HCT116 (cell line): ENCODE measurements at regions not wholly inside any gene's neighbourhood (a gene's known extent, or its start where the extent isn't known, plus 50 kb on each side); places are given as distances from the start of the nearest gene placed in this dataset.

ENCODE experiments used
- CEBPB ChIP-seq: IDR thresholded peaks from 2 replicates; pipeline ENCODE4 v1.6.1; 2012; ENCODE audit warnings: low read depth
- ELF1 ChIP-seq: IDR thresholded peaks from 2 replicates; pipeline ENCODE4 v1.6.1; 2012; ENCODE audit warnings: low read depth, borderline replicate concordance
- EZH2 ChIP-seq: fragments of 200-600 bp; sonication (generic); IDR thresholded peaks from 2 replicates; pipeline ENCODE4 v1.6.1; 2017; ENCODE audit warnings: antibody characterized with exemption, mixed run types
- EZH2phosphoT487 ChIP-seq: fragments of 200-600 bp; IDR thresholded peaks from 2 replicates; pipeline ENCODE4 v1.6.1; 2018; ENCODE audit warnings: antibody characterized with exemption, borderline replicate concordance
- POLR2A ChIP-seq: IDR thresholded peaks from 2 replicates; pipeline ENCODE4 v1.7.0; 2011; ENCODE audit warnings: borderline replicate concordance; ENCODE audit not compliant: insufficient read depth, insufficient read length; ENCODE audit errors: extremely low read depth
- POLR2AphosphoS5 ChIP-seq: IDR thresholded peaks from 2 replicates; pipeline ENCODE4 v1.6.1; 2011; ENCODE audit warnings: mild to moderate bottlenecking, low read depth, low read length, moderate library complexity
- REST ChIP-seq: IDR thresholded peaks from 2 replicates; pipeline ENCODE4 v1.6.1; 2012; ENCODE audit warnings: low read depth
- SP1 ChIP-seq: IDR thresholded peaks from 2 replicates; pipeline ENCODE4 v1.6.1; 2012; ENCODE audit warnings: low read depth
- TF ChIP-seq, protein P1 (sequence below), 3 experiments: fragments of 200-600 bp in 1 of 3; sonication (generic) in 1 of 3; IDR thresholded peaks in 2 of 3; conservative IDR thresholded peaks in 1 of 3; 2 replicates each; pipeline ENCODE4 v1.5.1; 2012 to 2017; ENCODE audit warnings: low read depth in 2 of 3, low read length in 2 of 3, antibody characterized with exemption in 1 of 3, borderline replicate concordance in 1 of 3, control low read depth in 1 of 3, mild to moderate bottlenecking in 1 of 3, mixed read lengths in 1 of 3, mixed run types in 1 of 3, moderate library complexity in 1 of 3; ENCODE audit not compliant: insufficient read depth in 1 of 3
- TF ChIP-seq, protein P2 (sequence below): IDR thresholded peaks from 2 replicates; pipeline ENCODE4 v1.6.1; 2012

DNA sequence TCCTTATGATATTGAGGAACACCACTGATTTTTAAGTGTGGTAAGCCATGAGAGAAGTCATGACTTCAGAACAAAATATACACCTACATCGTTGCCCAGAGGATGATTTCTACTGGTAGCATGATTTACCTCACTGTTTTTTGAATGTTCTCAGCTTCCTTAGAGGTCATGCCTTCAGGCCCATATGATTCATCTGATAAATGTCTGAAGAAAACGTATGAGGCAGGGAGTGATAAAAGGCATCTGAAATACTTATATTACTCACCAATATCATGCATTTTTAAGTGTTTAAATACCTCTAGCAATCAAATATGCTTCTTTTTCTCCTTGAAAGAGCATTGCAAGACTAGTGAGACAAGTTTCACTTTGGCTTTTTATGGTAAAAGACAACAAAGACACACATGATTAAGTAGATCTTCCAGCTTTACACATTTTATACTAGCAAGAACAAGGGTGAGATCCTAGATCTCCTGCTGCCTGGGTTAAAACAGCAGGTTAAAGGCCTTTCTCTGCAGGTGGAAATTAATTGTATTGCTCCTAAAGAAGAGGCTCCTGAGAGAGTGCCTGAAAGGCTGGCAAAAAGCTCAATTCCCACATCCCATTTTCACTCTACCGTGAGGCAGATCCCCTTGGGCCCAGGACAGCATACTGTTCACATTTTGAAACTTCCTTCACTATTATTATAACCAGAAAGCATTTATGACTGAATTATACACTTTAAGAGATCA, 432.4 kb downstream of the SLITRK1 start:
- TF ChIP-seq POLR2A (no peak), SP1 (no peak), REST (no peak), CEBPB (no peak), EZH2 (no peak), ELF1 (no peak), EZH2phosphoT487 (no peak), POLR2AphosphoS5 (no peak)
- TF ChIP-seq, protein P1, sequence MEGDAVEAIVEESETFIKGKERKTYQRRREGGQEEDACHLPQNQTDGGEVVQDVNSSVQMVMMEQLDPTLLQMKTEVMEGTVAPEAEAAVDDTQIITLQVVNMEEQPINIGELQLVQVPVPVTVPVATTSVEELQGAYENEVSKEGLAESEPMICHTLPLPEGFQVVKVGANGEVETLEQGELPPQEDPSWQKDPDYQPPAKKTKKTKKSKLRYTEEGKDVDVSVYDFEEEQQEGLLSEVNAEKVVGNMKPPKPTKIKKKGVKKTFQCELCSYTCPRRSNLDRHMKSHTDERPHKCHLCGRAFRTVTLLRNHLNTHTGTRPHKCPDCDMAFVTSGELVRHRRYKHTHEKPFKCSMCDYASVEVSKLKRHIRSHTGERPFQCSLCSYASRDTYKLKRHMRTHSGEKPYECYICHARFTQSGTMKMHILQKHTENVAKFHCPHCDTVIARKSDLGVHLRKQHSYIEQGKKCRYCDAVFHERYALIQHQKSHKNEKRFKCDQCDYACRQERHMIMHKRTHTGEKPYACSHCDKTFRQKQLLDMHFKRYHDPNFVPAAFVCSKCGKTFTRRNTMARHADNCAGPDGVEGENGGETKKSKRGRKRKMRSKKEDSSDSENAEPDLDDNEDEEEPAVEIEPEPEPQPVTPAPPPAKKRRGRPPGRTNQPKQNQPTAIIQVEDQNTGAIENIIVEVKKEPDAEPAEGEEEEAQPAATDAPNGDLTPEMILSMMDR (IDR thresholded peaks at IDR 0.05 in 2 of 3, conservative IDR thresholded peaks at IDR 0.05 in 1 of 3; ENCODE audit: borderline replicate concordance in 1 of 3, insufficient read depth in 1 of 3, low read depth in 2 of 3, low read length in 2 of 3) = no peak
- TF ChIP-seq, protein P2, sequence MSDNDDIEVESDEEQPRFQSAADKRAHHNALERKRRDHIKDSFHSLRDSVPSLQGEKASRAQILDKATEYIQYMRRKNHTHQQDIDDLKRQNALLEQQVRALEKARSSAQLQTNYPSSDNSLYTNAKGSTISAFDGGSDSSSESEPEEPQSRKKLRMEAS = no peak
